ENCODE measurements at regions not wholly inside any gene's neighbourhood (a gene's known extent, or its start where the extent isn't known, plus 50 kb on each side); places are given as distances from the start of the nearest gene placed in this dataset.

- Histone ChIP-seq H3K36me3 (replicated peaks in 1 of 2) (no peaks in the 10 kb centered on the region), H3K27me3 (no peaks in the 10 kb centered on the region), H3K27ac (no peak overlapping the region), H3K4me3 (no peak overlapping the region), H3K9me3 (replicated peaks in 1 of 3) (peaks cover 0 to 6% (median 0%) of the 10 kb centered on the region in 3 donors), H3K4me1 (replicated peaks in 1 of 2) (no peaks in the 10 kb centered on the region)
- intact Hi-C loops (cut with DNase I): no loop called here
- TF ChIP-seq POLR2A (IDR thresholded peaks at IDR 0.05): no peak
- no peak for TF ChIP-seq CTCF (IDR thresholded peaks at IDR 0.05)
- 80 to 92% (median 90%) methylated on average over 2 of the region's 2 CpGs for WGBS, 4 donors
- DNase-seq: no peak
Measured at GRCh38 chr2:187266147-187266546, 181.9 kb downstream of the CALCRL start.

- Histone ChIP-seq H3K4me3 (no peak overlapping the region), H3K4me1 (replicated peaks in 1 of 2) (no peaks in the 10 kb centered on the region), H3K27me3 (no peaks in the 10 kb centered on the region), H3K27ac (no peak overlapping the region), H3K9me3 (replicated peaks in 1 of 3) (peaks cover 0 to 6% (median 0%) of the 10 kb centered on the region in 3 donors), H3K36me3 (replicated peaks in 1 of 2) (no peaks in the 10 kb centered on the region)
- 26 to 58% (median 31%) methylated on average over 1 of the region's 1 CpG for WGBS, 4 donors
- no peak for DNase-seq
- TF ChIP-seq POLR2A (IDR thresholded peaks at IDR 0.05): no peak
- no peak for TF ChIP-seq CTCF (IDR thresholded peaks at IDR 0.05)
- intact Hi-C loops (cut with DNase I): no loop called here
Measured at GRCh38 chr2:187264612-187265011, 183.4 kb downstream of the CALCRL start.

- H3K9me3 ChIP-seq (replicated peaks in 1 of 3): peaks cover 0 to 6% (median 0%) of the 10 kb centered on the region in 3 donors
- intact Hi-C loops (cut with DNase I): no loop called here
- H3K4me3 ChIP-seq: no peak overlapping the region
- WGBS, 4 donors: 47 to 50% (median 49%) methylated on average over 9 of the region's 9 CpGs
- H3K27ac ChIP-seq: no peak overlapping the region
- DNase-seq: no peak
- no peak for TF ChIP-seq POLR2A (IDR thresholded peaks at IDR 0.05)
- TF ChIP-seq CTCF (IDR thresholded peaks at IDR 0.05): no peak
- no peaks in the 10 kb centered on the region for H3K27me3 ChIP-seq
- no peaks in the 10 kb centered on the region for H3K4me1 ChIP-seq (replicated peaks in 1 of 2)
- H3K36me3 ChIP-seq (replicated peaks in 1 of 2): no peaks in the 10 kb centered on the region
Measured at GRCh38 chr2:187263675-187264560, 184.1 kb downstream of the CALCRL start.

GRCh38 chr2:187261705-187262104 lies 186.3 kb downstream of the CALCRL start:
- intact Hi-C loops (cut with DNase I): no loop called here
- Histone ChIP-seq H3K36me3 (replicated peaks in 1 of 2) (no peaks in the 10 kb centered on the region), H3K9me3 (replicated peaks in 1 of 3) (peaks cover 0 to 6% (median 0%) of the 10 kb centered on the region in 3 donors), H3K4me3 (no peak overlapping the region), H3K4me1 (replicated peaks in 1 of 2) (no peaks in the 10 kb centered on the region), H3K27me3 (no peaks in the 10 kb centered on the region), H3K27ac (no peak overlapping the region)
- no peak for DNase-seq
- TF ChIP-seq POLR2A (IDR thresholded peaks at IDR 0.05) (no peak), CTCF (IDR thresholded peaks at IDR 0.05) (no peak)
- WGBS, 4 donors: 65 to 78% (median 69%) methylated on average over 1 of the region's 1 CpG
